ENCODE measurements at regions not wholly inside any gene's neighbourhood (a gene's known extent, or its start where the extent isn't known, plus 50 kb on each side); places are given as distances from the start of the nearest gene placed in this dataset.

DNA sequence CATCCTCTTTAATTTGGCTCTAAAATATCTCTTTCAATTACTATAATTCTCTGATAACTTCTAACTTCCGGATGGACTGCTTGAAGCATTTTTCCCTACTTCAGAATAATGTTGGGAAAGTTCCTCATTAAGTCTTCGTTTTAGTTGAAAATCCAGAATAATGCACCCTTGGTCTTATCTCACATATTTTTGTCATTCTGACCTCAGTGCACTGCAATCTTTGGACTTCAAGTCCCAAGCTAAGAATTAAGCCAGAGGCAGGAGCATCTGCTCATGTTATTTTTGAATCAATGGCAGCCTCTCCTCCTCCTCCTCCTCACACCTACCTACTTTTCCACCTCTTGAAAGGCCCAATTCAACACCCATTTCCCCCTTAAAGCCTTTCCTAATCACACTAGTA lies 169.8 kb downstream of the CYYR1 start:
- H3K4me3 ChIP-seq (replicated peaks; ENCODE audit: insufficient read depth, low read length): no peak overlapping the region
- TF ChIP-seq POLR2AphosphoS5 (IDR thresholded peaks at IDR 0.05; ENCODE audit: low read depth): no peak
- TF ChIP-seq, protein P1, sequence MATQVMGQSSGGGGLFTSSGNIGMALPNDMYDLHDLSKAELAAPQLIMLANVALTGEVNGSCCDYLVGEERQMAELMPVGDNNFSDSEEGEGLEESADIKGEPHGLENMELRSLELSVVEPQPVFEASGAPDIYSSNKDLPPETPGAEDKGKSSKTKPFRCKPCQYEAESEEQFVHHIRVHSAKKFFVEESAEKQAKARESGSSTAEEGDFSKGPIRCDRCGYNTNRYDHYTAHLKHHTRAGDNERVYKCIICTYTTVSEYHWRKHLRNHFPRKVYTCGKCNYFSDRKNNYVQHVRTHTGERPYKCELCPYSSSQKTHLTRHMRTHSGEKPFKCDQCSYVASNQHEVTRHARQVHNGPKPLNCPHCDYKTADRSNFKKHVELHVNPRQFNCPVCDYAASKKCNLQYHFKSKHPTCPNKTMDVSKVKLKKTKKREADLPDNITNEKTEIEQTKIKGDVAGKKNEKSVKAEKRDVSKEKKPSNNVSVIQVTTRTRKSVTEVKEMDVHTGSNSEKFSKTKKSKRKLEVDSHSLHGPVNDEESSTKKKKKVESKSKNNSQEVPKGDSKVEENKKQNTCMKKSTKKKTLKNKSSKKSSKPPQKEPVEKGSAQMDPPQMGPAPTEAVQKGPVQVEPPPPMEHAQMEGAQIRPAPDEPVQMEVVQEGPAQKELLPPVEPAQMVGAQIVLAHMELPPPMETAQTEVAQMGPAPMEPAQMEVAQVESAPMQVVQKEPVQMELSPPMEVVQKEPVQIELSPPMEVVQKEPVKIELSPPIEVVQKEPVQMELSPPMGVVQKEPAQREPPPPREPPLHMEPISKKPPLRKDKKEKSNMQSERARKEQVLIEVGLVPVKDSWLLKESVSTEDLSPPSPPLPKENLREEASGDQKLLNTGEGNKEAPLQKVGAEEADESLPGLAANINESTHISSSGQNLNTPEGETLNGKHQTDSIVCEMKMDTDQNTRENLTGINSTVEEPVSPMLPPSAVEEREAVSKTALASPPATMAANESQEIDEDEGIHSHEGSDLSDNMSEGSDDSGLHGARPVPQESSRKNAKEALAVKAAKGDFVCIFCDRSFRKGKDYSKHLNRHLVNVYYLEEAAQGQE (IDR thresholded peaks at IDR 0.05; ENCODE audit: insufficient replicate concordance, low read depth): no peak
- no peak for TF ChIP-seq SPI1 (IDR thresholded peaks at IDR 0.05; ENCODE audit: borderline replicate concordance, low read depth)
- TF ChIP-seq, protein P2, sequence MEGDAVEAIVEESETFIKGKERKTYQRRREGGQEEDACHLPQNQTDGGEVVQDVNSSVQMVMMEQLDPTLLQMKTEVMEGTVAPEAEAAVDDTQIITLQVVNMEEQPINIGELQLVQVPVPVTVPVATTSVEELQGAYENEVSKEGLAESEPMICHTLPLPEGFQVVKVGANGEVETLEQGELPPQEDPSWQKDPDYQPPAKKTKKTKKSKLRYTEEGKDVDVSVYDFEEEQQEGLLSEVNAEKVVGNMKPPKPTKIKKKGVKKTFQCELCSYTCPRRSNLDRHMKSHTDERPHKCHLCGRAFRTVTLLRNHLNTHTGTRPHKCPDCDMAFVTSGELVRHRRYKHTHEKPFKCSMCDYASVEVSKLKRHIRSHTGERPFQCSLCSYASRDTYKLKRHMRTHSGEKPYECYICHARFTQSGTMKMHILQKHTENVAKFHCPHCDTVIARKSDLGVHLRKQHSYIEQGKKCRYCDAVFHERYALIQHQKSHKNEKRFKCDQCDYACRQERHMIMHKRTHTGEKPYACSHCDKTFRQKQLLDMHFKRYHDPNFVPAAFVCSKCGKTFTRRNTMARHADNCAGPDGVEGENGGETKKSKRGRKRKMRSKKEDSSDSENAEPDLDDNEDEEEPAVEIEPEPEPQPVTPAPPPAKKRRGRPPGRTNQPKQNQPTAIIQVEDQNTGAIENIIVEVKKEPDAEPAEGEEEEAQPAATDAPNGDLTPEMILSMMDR (IDR thresholded peaks at IDR 0.05; ENCODE audit: insufficient read depth, low read length): no peak
- no peak for TF ChIP-seq GABPA (IDR thresholded peaks at IDR 0.05; ENCODE audit: low read depth)
- no peak overlapping the region for H3K27ac ChIP-seq (replicated peaks)
- no peak for DNase-seq (ENCODE audit: low read depth in 1 of 2, low spot score in 1 of 2)
- H3K27me3 ChIP-seq (ENCODE audit: insufficient read depth, poor library complexity, severe bottlenecking): no peaks in the 10 kb centered on the region

DNA sequence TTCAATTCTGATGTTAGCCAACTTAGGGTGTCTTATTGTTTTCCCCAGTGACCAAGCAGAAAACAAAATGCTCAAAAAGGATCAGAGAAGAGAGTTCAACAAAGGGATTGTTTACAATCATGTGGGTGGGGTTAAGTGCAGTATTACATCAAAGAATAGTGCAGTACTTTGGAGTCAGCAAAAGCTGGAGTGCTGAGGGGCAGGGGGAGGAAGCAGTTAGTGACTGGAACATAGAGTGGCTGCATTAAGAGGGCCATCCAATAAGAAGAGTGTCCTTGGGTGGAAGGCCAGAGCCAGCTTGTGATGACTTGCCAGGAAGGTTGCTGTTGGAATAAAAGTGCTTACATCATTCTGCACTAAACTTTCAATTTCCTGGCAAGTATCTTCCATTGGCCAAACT lies 175.5 kb downstream of the CYYR1 start:
- no peak overlapping the region for H3K27ac ChIP-seq (replicated peaks)
- DNase-seq (ENCODE audit: low read depth in 1 of 2, low spot score in 1 of 2): no peak
- H3K4me3 ChIP-seq (replicated peaks; ENCODE audit: insufficient read depth, low read length): no peak overlapping the region
- no peaks in the 10 kb centered on the region for H3K27me3 ChIP-seq (ENCODE audit: insufficient read depth, poor library complexity, severe bottlenecking)
- TF ChIP-seq SPI1 (IDR thresholded peaks at IDR 0.05; ENCODE audit: borderline replicate concordance, low read depth) (no peak), GABPA (IDR thresholded peaks at IDR 0.05; ENCODE audit: low read depth) (no peak), POLR2AphosphoS5 (IDR thresholded peaks at IDR 0.05; ENCODE audit: low read depth) (no peak)
- TF ChIP-seq, protein P2 (IDR thresholded peaks at IDR 0.05; ENCODE audit: insufficient read depth, low read length): no peak
- TF ChIP-seq, protein P1 (IDR thresholded peaks at IDR 0.05; ENCODE audit: insufficient replicate concordance, low read depth): no peak

DNA sequence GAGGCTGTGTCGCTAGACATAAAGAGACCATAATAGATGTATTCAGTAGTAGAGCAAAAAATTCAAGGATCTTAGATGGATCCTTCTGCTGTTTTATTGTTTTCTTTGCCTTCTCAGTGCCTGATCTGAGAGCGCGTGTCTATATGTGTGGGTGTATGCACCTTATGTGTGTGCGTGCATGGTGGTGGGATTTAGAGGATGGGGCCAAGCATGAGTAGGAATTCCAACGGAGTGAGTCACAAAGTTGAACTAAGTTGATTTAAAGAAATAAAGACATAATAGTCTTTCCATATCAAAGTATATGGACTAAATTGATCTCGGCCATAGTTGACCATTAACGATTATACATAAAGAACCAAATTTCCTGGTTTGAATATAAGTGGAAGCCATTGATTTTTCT lies 178.7 kb downstream of the CYYR1 start:
- no peak overlapping the region for H3K27ac ChIP-seq (replicated peaks)
- H3K27me3 ChIP-seq (ENCODE audit: insufficient read depth, poor library complexity, severe bottlenecking): no peaks in the 10 kb centered on the region
- DNase-seq (ENCODE audit: low read depth in 1 of 2, low spot score in 1 of 2): no peak
- TF ChIP-seq, protein P2 (IDR thresholded peaks at IDR 0.05; ENCODE audit: insufficient read depth, low read length): no peak
- no peak for TF ChIP-seq POLR2AphosphoS5 (IDR thresholded peaks at IDR 0.05; ENCODE audit: low read depth)
- TF ChIP-seq SPI1 (IDR thresholded peaks at IDR 0.05; ENCODE audit: borderline replicate concordance, low read depth): no peak
- no peak overlapping the region for H3K4me3 ChIP-seq (replicated peaks; ENCODE audit: insufficient read depth, low read length)

DNA sequence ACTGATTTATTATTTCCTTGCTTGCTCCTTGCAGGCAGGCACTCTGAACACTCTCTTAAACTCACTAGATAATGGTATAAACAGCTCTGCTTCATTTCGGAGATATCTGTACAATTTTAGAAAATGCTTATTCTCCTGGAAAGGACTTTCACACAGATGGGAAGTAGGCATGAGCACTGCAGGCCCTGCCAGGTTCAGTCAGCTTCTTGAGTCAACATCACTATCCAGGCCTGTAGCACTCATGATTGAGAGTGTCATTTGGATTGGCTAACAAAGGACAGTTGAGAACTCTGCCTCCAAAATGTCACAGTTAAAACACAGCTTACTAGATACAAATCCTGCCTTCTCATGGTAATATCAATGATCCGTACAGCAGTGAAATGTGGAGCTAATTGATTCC lies 181.9 kb downstream of the CYYR1 start:
- Histone ChIP-seq H3K27ac (replicated peaks) (no peak overlapping the region), H3K27me3 (ENCODE audit: insufficient read depth, poor library complexity, severe bottlenecking) (no peaks in the 10 kb centered on the region), H3K4me3 (replicated peaks; ENCODE audit: insufficient read depth, low read length) (no peak overlapping the region)
- no peak for DNase-seq (ENCODE audit: low read depth in 1 of 2, low spot score in 1 of 2)
- TF ChIP-seq GABPA (IDR thresholded peaks at IDR 0.05; ENCODE audit: low read depth) (no peak), POLR2AphosphoS5 (IDR thresholded peaks at IDR 0.05; ENCODE audit: low read depth) (no peak), SPI1 (IDR thresholded peaks at IDR 0.05; ENCODE audit: borderline replicate concordance, low read depth) (no peak)
- TF ChIP-seq, protein P1 (IDR thresholded peaks at IDR 0.05; ENCODE audit: insufficient replicate concordance, low read depth): no peak
- TF ChIP-seq, protein P2 (IDR thresholded peaks at IDR 0.05; ENCODE audit: insufficient read depth, low read length): no peak

Data from HL-60 (cell line).